GM21825 (cell line): ENCODE measurements at regions not wholly inside any gene's neighbourhood (a gene's known extent, or its start where the extent isn't known, plus 50 kb on each side); places are given as distances from the start of the nearest gene placed in this dataset.

ENCODE experiments used
- ATAC-seq: cut with Tn5 transposase; IDR thresholded peaks from one replicate; pipeline ENCODE4 v1.9.1; 2021; ENCODE audit warnings: mild to moderate bottlenecking, moderate library complexity; ENCODE audit not compliant: unreplicated experiment

- no peak for ATAC-seq
Measured at GRCh38 chr10:28077889-28078288, 79.0 kb upstream of the ODAD2 start.

- ATAC-seq: no peak
Measured at GRCh38 chr10:28075424-28075823, 76.5 kb upstream of the ODAD2 start.

- no peak for ATAC-seq
Measured at GRCh38 chr10:28072573-28072972, 73.7 kb upstream of the ODAD2 start.

- no peak for ATAC-seq
Measured at GRCh38 chr10:28060031-28060607, 61.2 kb upstream of the ODAD2 start.

- ATAC-seq: no peak
Measured at GRCh38 chr10:28058746-28059145, 59.9 kb upstream of the ODAD2 start.

GRCh38 chr10:28054228-28054860 is 55.5 kb upstream of the ODAD2 start:
- no peak for ATAC-seq

GRCh38 chr10:28049286-28049685 is 50.4 kb upstream of the ODAD2 start:
- ATAC-seq: no peak
